HG03565 (cell line): ENCODE measurements at regions not wholly inside any gene's neighbourhood (a gene's known extent, or its start where the extent isn't known, plus 50 kb on each side); places are given as distances from the start of the nearest gene placed in this dataset.

Source experiments
- ATAC-seq: cut with Tn5 transposase; IDR thresholded peaks from one replicate; pipeline ENCODE4 v1.9.1; 2021; ENCODE audit warnings: mild to moderate bottlenecking, moderate library complexity; ENCODE audit not compliant: unreplicated experiment

DNA sequence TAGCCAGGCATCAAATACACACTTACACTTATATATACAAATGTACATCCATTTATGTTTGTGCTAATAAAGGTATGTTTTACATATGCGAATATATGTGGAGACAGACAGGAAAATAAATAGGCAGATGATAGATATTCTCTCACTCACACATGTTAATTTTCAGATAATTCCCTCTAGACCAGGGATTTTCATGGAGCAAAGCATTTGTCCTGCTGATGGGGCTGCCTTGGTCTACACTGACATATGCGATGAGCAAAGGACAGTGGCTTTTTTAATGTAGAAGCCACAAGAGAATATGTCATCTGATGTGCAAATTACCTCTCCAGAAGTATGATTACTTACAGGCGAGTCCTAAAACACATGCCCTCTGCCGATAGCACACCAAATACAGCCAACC, 224.5 kb downstream of the VEGFC start:
- no peak for ATAC-seq

DNA sequence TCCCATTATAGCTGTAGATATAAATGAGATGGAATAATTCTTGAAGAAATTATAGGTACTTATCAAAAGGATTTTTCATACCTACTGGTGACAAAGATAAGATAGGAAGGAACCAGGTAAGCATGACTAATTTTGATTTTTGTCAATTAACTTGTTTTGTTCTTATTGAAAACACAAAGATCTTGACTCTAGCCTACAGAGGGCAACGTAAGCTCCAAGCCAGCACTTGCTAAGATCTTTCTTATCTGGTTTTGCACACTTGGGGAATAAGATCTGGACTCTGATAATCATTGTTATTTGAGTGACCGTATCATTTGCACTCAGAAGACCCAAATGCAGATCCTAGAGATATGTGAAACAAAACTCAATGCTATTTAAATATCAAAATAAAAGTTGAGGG, 223.4 kb downstream of the VEGFC start:
- no peak for ATAC-seq

DNA sequence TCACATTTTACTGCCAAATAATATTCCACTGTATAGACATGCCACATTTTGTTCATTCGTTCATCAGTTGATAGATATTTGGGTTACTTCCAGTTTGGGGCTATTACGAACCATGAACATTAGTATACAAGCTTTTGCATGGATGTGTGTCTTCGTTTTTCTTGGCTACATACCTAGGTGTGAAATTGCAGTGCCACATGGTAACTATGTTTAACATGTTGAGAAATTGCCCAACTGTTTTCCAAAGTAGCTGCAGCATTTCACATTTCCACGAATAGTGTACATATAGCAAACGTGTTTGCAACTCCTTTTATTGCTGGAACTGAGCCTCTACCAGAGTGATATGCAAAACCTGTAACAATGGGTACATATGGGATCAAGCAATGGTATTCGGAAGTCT, 221.5 kb downstream of the VEGFC start:
- ATAC-seq = no peak

DNA sequence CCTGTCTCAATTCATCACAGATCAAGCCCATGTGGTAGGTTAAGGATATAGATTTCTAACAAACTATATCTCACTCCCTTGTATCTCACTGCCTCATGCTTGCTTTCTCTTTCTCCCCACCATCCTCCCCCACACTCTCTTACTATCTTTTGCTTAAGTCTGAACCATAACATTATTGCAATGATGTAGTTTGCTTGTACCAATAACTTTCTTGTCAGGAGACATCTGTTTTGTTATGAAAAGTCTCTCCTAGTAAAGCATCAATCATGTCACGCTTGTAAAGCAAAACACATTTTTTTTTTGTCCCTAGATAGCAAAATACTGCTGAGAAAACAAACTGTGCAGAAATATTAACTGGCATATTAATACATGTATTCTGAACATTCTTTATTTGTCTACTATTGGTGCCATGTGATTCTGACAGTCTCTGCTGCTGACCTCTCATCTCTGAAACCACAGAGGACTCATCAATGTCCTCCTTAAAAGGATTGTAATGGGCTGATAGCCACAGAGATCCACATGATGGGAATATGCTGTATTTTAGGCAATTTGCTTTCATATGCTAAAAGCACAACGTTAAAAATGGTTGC, 217.5 kb downstream of the VEGFC start:
- no peak for ATAC-seq

DNA sequence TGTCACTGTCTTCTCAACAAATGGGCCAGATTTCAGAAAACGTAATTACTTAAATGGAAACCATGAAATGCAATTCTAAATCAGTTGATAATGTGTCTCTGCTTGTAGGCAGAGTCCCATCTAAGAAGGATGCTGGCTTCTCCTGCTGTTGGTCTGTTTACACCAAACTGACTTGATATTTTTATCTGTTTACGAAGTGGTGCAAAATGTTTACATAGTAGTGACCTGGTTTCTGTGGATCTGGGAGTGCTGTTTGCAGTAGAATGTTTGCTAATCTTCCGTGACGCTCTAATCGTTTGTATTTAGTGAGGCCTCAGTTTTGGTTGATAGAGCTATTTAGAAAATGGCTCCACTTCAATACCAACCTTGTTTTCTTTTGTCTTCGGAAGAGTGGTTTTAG, 213.5 kb downstream of the VEGFC start:
- ATAC-seq = no peak

DNA sequence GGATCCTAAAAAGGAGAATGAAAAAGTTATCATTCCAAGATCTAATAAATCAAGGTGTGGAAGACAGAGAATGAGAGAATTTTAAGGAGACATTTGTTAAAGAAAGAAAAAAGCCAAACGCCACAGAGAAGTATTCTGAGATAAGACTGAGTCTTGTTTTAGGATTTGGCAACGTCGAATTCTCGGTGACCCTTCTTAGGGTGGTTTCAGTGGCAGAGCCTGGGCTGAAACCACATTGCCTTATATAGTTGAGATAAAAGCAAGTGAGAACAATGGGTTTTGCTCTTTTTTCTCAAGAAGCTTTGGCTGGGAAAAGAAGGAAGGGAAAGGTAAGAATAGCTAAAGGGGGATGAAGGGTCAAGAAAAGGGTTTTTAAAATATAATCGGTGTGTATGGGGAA, 209.4 kb downstream of the VEGFC start:
- no peak for ATAC-seq

DNA sequence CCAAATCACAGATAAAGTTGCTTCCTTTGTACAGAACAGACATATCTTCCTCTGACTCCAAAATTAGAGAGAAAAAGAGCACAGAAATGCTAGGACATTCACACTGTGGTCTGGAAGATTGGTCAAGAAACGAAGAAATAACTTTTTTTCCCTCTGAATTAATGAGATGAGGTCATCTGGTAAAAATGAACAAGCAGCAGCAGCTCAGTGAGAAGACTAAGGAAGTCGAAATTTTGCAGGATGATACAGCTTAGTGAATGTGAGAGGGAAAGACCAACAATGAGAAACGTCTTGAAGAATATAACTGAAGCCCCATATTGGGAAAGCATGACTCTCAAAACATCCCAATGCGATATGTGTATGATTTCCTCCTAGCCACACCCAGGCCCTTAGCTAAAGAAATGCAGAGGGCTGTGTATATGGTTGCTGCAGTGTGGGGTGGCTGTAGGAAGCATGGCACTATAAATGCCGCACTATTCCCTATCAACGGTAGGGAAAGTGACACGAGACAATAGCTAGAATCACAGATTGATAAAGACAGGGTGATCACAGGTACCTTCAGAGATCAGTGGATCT, 208.6 kb downstream of the VEGFC start:
- no peak for ATAC-seq

DNA sequence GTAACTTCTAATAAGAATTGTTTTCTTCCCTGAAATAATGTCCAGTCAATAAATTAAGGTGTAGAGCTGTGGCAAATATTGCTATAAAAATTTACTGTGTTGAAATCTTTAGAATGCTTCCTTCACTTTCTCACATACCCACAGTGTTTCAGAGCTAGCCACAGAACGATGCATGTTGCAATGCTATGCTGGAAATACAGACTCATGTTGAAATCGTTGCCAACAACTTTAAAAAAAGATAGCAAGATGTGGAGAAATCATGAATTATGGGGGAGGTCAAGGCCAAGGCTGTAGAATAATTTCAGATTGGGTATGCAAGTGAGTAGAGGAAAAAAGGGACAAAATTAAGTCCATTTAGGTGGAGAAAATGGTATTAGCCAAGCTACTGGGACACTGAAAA, 204.8 kb downstream of the VEGFC start:
- no peak for ATAC-seq

DNA sequence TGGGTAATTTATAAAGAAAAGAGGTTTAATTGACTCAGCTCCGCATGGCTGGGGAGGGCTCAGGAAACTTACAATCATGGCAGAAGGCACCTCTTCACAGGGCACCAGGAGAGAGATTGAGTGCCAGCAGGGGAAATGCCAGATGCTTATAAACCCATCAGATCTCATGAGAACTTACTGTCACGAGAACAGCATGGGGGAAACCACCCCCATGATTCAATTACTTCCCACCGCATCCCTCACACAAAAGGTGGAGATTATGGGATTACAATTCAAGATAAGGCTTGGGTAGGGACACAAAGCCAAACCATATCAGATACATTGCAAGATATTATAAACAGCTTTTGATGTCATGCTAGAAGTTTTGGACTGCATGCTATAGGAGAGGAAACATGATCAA, 204.3 kb downstream of the VEGFC start:
- ATAC-seq = no peak

DNA sequence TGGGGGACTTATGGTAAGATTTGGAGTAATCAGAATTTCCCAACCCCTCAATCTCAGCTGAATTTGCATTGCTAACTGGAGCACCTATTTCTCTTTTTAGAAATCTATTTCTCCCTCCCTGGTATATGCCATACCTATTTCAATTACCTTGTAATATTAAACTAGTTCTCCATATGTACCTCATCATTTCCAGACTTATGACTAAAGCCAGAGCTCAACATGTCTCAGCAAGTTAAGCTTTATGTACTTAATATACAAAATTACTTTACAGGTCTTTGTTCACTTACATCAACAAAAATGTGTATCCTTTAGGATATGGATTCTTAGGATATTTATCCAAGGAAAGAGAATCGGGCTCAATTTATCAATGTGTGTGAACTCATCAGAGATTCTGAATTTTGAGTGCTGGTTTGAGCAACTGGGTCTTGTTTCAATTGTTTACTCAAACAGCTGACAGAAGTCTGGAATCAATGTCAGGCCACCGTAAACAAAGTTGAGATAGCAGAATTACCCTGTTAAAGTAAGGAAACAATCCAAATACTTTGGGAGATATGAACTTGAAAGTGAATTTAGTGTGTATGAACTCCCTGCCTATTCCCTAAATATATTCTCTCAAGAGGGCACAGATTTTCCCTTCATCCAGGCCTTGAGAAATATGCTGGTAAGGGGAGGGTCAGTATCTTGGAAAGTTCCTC, 199.6 kb downstream of the VEGFC start:
- no peak for ATAC-seq

DNA sequence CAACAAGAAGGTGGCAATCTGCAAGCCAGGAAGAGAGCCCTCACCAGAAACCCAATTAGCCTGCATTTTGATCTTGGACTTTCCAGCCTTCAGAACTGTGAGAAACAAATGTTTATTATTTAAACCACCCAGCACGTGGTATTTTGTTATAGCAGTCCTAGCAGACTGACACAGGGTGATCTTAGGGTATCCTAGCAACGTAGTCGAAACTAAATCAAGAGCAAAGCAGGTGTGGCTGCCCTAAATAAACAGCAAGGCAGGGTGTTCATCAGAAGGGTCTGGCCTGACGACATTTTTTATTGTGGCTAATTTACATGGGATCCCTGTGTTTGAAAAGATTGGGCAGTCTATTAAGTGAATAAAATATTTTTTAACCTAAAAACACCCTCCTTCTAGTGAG, 198.8 kb downstream of the VEGFC start:
- no peak for ATAC-seq

DNA sequence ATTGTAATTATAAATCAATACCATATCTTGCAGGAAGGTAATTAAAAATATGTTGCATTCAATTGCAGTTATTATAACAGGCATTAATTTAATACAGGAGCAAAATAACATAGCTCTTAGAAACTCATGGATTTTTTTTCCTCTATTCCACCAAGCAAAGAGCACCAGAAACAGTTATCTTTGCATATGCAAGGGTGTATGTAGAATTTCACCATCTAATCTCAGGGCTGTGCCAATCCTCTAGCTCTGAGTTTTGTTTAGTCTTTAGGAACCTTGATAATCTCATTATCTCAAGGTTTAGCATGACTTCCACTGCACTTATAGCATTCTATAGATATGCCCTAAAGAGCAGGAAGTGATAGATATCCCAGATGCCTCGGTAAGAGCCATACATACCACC, 197.5 kb downstream of the VEGFC start:
- no peak for ATAC-seq

DNA sequence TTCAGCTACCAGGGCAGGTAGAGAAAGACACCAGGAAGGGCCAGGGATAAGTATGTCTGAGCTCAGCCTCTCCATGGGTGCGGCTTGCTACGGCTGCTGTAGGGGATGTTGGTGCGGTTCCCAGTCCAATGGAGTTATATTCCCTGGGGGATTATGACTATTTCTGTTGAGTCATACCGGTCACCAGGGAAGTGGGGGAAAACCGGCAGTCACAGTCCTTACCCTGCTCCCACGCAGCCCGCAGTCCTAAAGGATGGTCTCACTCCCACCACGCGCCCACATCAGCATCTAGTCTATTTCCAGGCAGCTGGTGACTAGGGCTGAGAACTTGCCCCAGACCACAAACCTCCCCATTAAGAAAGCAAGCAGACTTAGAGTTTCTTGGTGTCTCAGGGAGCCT, 191.6 kb downstream of the VEGFC start:
- ATAC-seq = no peak

DNA sequence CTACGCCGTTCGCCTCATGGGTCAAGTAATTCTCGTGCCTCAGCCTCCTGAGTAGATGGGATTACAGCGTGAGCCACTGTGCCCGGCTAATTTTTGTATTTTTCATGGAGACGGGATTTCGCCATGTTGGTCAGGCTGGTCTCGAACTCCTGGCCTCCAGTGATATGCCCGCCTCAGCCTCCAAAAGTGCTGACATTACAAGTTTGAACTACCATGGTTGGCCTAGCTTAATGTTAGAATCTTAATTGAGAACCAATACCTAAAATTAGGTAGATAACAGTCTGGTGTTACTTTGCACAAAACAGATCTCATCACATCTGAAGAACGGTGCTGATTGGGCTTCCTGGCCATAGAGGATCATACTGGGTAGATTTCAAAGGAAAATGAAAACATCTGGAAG, 184.9 kb downstream of the VEGFC start:
- no peak for ATAC-seq

DNA sequence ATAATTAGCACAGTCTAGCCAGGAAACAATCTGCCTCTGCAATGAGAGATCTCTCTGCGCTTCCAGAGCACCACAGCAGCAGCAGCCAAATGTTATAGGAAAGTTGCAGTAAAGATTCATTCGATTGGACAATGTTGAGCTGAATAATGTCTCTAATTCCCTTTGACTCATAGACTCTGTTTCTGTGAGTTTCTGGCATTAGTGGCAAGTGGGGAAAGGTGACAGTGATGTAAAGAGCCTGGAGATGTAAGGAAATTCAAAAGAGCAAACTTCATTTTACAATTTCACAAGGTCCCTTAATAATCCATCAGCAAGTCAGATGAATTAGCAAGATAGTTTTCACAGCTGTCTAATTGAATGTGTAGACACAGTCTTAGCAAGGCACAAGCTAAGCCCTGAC, 184.4 kb downstream of the VEGFC start:
- ATAC-seq = no peak

DNA sequence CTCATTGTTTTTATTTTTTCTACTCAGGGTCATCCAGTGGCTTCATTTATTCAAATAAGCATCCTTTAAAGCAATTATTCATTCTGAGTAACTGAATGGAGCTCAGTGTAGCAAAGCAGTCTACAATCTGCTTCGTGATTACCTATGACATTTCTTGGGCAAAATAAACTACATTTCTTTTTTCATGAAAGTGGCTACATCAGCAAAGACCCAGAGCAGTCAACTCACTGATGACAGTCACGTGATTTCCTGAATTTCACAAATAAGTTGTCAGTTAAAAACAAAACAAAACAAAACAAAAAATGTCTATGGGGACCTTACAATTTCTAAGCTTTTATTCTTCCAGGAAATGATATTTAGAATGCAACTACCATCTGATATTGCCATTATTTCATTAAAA, 182.1 kb downstream of the VEGFC start:
- ATAC-seq = no peak

DNA sequence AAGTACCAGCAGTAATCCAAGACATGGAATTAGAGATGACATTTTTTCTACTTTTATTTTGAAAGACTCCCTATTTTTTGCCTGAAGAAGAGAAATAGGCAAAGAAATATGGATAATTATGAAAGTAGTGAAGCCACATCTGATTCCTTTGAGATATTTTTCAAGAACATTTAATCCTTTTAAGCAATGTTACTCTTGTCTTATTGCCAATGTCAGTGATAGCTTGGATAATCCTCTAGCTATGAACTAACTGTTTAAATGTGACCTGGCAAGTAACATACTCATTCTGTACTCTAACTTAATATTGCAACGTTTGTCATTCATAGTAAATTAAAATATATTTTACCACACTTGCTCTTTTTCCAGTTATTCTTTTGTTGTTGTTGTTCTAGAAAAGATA, 181.3 kb downstream of the VEGFC start:
- no peak for ATAC-seq

DNA sequence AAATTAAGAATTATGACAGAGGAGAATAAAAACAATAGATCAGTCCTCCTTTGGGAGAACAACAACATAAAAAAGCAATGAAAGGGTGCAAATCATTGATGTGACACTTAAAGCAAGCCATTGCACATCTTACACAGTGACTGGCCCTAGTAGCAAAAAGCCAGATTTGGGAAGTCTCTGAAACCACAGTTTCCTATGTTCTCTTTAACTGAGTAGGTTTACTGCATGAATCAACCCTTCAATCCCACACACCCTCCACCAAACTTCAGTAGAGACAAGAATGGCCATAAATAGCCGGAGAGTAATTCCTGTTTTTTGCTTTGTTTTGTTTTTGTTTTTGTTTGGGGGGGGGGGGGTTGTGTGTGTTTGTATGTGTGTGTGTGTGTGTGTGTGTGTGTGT, 180.8 kb downstream of the VEGFC start:
- ATAC-seq = no peak

DNA sequence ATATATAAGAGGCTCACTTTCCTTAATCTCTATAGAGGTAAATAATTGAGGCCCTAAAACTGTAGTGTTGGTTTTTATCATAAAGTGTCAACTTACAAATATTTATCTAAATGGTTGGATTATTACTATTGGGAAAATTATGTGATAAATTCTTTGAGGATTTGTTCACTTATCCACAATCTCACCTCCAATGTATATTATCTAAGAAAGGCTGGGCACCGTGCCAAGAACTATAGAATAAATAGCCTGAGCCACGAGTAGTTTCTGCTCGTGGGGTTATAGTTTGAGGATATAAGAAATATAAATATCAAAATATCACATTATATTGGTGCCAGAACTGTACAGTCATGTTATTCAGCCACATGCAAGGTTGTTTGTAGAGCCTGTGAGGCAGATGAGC, 177.9 kb downstream of the VEGFC start:
- no peak for ATAC-seq

DNA sequence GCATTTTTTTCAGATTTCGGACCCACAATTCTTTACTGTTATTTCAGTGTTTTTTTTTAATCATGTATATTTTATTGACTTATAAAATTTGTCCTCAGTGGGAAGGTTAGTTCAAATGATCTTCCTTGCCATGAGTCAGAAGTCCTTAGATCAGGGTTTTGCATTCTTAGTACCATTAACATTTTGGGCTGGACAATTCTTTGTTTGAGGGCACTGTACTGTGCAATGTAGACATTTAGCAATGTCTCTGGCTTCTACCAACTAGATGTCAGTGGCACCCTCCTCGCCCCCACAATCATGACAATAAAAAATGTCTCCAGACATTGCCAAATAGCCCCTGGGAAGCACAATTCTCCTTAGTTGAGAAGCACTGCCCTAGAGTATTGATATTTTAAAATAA, 176.6 kb downstream of the VEGFC start:
- no peak for ATAC-seq

DNA sequence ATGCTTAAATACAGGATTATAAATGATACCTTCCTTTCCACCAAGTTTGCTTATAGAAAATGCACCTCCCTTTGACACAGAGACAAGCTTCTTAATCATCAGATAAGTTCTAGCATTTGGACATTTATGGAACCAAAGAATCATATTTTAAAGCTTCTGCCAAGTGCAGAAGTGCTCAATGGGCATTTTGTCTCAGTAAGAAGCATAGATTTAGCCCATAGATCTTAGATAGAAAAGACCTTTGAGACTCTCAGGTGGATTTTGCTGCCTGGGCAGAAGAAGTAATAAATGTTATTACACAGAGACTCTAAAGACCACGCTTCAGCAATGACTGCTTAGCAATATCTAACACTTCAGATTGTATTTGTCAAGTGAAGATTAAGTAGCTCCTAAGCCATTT, 174.6 kb downstream of the VEGFC start:
- ATAC-seq = no peak

DNA sequence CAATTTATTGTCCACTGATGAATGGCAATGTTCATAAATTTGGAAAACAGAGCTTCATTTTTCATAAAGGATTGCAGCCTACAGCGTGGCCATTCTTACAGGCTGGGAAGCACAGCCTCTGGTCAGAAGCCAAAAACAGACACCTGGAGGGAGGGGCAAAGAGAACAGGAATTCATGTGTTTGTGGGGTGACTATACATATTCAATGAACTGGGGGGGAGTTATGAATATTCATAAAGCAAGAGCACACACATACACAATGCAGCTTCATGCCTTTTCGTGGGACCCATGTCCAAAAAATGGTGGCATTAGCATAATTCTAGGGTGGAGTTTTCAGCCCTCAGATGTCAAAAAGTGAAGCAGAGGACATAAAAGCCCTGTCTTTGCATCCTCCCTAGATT, 173.3 kb downstream of the VEGFC start:
- no peak for ATAC-seq
